Activated CD8-positive, alpha-beta T cell treated with anti-CD3 and anti-CD28 coated beads for 36 hours (primary cell): ENCODE measurements at regions not wholly inside any gene's neighbourhood (a gene's known extent, or its start where the extent isn't known, plus 50 kb on each side); places are given as distances from the start of the nearest gene placed in this dataset.
"Not testable (repeated sequence)": the region's sequence is repeated elsewhere in the genome, so short reads cannot be mapped to it uniquely, and the experiment has no call there.

ENCODE experiments used
- ATAC-seq: fragments of 200-7000 bp; cut with Tn5 transposase; one replicate; pipeline ENCODE4 v1.10.0; 2021; ENCODE audit warnings: mild to moderate bottlenecking, moderate library complexity
- CTCF ChIA-PET: fragments of 350-600 bp; sonication (Branson Sonifier 250); formaldehyde crosslinking; loops from one replicate; lab custom pipeline; 2021; ENCODE audit warnings: antibody characterized with exemption; lab: Charles Lee
- POLR2A ChIA-PET: fragments of 350-600 bp; sonication (Branson Sonifier 250); formaldehyde crosslinking; loops from one replicate; lab custom pipeline; 2021; ENCODE audit warnings: antibody characterized with exemption; lab: Charles Lee
- DNase-seq: peaks from one replicate; pipeline ENCODE4 v3.0.0-alpha.2; 2020
- H3K27ac Mint-ChIP-seq: one replicate; pipeline ENCODE4 v1.8.0; 2021; ENCODE audit warnings: mild to moderate bottlenecking, mixed read lengths
- H3K27me3 Mint-ChIP-seq: one replicate; pipeline ENCODE4 v1.8.0; 2021; ENCODE audit warnings: mixed read lengths
- H3K36me3 Mint-ChIP-seq: one replicate; pipeline ENCODE4 v1.8.0; 2021; ENCODE audit warnings: low read depth, mixed read lengths
- H3K4me1 Mint-ChIP-seq: one replicate; pipeline ENCODE4 v1.8.0; 2021; ENCODE audit warnings: low read depth, mixed read lengths
- H3K4me3 Mint-ChIP-seq: one replicate; pipeline ENCODE4 v1.8.0; 2021; ENCODE audit warnings: mild to moderate bottlenecking, moderate library complexity, mixed read lengths
- H3K9me3 Mint-ChIP-seq: one replicate; pipeline ENCODE4 v1.8.0; 2021; ENCODE audit warnings: mixed read lengths
- CTCF ChIP-seq: fragments of 200-600 bp; IDR thresholded peaks from one replicate; pipeline ENCODE4 v1.8.0; 2022; ENCODE audit warnings: antibody characterized with exemption, mild to moderate bottlenecking
- intact Hi-C: fragments of 100-400 bp; cut with micrococcal nuclease; formaldehyde crosslinking; loops from one replicate; pipeline ENCODE4 v1.10.0; 2022

- Mint-ChIP-seq H3K9me3 (peaks cover 5% of the 10 kb centered on the region), H3K27ac (no peak overlapping the region), H3K4me3 (no peak overlapping the region), H3K36me3 (no peaks in the 10 kb centered on the region), H3K27me3 (no peaks in the 10 kb centered on the region), H3K4me1 (no peaks in the 10 kb centered on the region)
- DNase-seq (no peak), ATAC-seq (no peak)
- ChIA-PET CTCF (no interaction called here), POLR2A (no interaction called here)
- TF ChIP-seq CTCF: no peak
- intact Hi-C loops: no loop called here
Observed at GRCh38 chr7:68724965-68725364, 873.3 kb upstream of the AUTS2 start.

GRCh38 chr7:68725843-68726785 lies 872.2 kb upstream of the AUTS2 start:
- intact Hi-C loops: no loop called here
- no peak overlapping the region for H3K4me3 Mint-ChIP-seq
- TF ChIP-seq CTCF: no peak
- H3K36me3 Mint-ChIP-seq: no peaks in the 10 kb centered on the region
- DNase-seq (no peak), ATAC-seq (no peak)
- H3K9me3 Mint-ChIP-seq: peaks cover 5% of the 10 kb centered on the region
- no peak overlapping the region for H3K27ac Mint-ChIP-seq
- ChIA-PET CTCF (no interaction called here), POLR2A (no interaction called here)
- no peaks in the 10 kb centered on the region for H3K4me1 Mint-ChIP-seq
- no peaks in the 10 kb centered on the region for H3K27me3 Mint-ChIP-seq

DNA sequence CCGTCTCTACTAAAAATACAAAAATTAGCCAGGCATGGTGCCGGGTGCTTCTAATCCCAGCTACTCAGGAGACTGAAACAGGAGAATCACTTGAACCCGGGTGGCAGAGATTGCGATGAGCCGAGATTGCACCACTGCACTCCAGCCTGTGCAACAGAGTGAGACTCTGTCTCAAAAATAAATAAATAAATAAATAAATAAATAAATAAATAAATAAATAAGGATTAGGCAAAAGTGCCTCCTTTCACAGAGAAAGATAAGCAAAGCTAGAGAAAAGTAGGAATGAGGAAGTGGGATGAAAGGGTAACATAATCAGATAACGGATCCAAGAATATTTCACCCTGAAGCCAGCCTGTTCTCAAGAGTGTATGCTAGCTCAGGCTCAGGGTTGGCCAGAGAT lies 869.6 kb upstream of the AUTS2 start:
- intact Hi-C loops, POLR2A ChIA-PET, DNase-seq, H3K36me3 Mint-ChIP-seq, H3K4me1 Mint-ChIP-seq, H3K27me3 Mint-ChIP-seq, H3K9me3 Mint-ChIP-seq, H3K27ac Mint-ChIP-seq, H3K4me3 Mint-ChIP-seq, CTCF ChIA-PET, ATAC-seq: not testable (repeated sequence)

GRCh38 chr7:68729371-68729770 lies 868.9 kb upstream of the AUTS2 start:
- ATAC-seq (no peak), DNase-seq (no peak)
- Mint-ChIP-seq H3K9me3 (no peaks in the 10 kb centered on the region), H3K4me3 (no peak overlapping the region), H3K4me1 (no peaks in the 10 kb centered on the region), H3K27ac (no peak overlapping the region), H3K36me3 (no peaks in the 10 kb centered on the region), H3K27me3 (no peaks in the 10 kb centered on the region)
- CTCF ChIA-PET: no interaction called here
- POLR2A ChIA-PET: no interaction called here
- intact Hi-C loops: no loop called here
- no peak for TF ChIP-seq CTCF

DNA sequence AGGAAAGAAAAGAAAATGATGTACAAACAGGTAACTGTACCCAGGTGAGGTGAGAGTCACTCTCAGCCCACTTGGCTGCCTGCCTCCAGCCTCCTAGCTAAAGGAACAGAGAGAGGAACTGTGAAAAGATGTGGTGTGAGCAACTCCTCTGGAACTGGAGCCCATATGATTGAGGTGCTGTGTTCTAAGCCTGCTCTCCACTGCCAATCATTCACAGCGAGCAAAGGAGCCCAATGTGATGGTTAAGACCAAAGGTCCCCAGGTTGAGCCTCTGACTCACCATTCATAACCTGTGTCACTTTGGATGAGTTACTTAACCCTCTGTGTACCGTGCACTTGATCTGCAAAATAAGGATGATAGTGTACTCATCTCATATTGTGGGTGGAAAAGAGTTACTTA lies 868.1 kb upstream of the AUTS2 start:
- Mint-ChIP-seq H3K27ac (no peak overlapping the region), H3K4me1 (no peaks in the 10 kb centered on the region), H3K4me3 (no peak overlapping the region), H3K27me3 (no peaks in the 10 kb centered on the region), H3K36me3 (no peaks in the 10 kb centered on the region), H3K9me3 (peaks cover 3% of the 10 kb centered on the region)
- TF ChIP-seq CTCF: no peak
- no peak for ATAC-seq
- intact Hi-C loops: no loop called here
- CTCF ChIA-PET: no interaction called here
- POLR2A ChIA-PET: no interaction called here
- DNase-seq: no peak
